Stimulated activated CD8-positive, alpha-beta memory T cell treated with anti-CD3 and anti-CD28 coated beads, Interleukin-7, amount 100 ng/mL, for 48 hours (primary cell): ENCODE measurements at regions not wholly inside any gene's neighbourhood (a gene's known extent, or its start where the extent isn't known, plus 50 kb on each side); places are given as distances from the start of the nearest gene placed in this dataset.

ENCODE experiments used
- DNase-seq, 2 donors: peaks; one replicate each; pipeline ENCODE4 v3.0.0-alpha.2; 2020; ENCODE audit warnings: low read depth in 1 of 2; ENCODE audit errors: extremely low read depth in 1 of 2

DNA sequence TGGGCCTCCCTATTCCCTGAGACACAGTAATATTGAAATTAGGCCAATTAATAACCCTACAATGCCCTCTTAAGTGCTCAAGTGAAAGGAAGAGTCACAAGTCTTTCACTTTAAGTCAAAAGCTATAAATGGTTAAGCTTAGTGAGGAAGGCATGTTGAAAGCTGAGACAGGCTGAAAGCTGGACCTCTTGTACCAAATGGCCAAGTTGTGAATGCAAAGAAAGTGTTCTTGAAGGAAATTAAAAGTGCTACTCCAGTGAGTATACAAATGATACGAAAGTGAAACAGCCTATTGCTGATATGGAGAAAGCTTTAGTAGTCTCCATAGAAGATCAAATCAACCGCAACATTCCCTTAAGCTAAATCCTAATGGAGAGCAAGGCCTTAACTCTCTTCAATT is 140.8 kb downstream of the PTCSC3 start:
- no peak for DNase-seq

DNA sequence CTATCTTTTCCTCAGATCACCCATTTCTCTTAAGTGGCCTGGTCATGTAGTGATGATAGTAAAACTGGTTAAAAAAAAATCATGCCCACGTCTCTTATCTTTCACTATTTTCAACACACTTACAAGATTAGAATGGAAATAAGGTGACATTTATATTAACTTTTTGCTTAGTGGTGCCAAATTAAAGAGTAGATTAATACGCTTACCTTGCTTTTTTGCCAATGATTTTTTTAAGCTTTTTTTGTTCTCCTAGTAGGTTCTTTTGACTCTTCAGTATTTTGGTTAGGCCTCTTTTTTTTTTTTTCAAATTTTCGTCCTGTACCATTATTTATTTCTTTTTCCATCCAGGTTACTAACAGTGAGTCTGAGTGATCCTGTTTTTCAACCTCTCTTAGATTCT is 147.9 kb downstream of the PTCSC3 start:
- DNase-seq = no peak

DNA sequence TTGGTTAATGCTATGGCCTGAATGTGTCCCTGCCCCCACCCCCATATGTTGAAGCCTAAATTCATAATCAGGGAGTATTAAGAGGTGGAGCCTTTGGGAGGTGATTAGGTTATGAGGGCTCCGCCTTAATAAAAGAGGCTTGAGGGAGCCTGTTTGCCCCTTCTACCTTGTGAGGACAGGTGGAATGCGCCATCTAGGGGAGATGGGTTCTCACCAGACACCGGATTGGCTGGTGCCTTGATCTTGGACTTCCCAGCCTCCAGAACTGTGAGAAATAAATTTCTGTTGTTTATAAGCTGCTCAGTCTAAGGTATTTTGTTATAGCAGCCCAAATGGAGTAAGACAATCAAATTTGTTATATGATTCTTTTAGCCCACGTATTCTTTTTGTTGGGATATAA is 148.3 kb downstream of the PTCSC3 start:
- DNase-seq = peak in 1 of 2 donors; percentile 2

DNA sequence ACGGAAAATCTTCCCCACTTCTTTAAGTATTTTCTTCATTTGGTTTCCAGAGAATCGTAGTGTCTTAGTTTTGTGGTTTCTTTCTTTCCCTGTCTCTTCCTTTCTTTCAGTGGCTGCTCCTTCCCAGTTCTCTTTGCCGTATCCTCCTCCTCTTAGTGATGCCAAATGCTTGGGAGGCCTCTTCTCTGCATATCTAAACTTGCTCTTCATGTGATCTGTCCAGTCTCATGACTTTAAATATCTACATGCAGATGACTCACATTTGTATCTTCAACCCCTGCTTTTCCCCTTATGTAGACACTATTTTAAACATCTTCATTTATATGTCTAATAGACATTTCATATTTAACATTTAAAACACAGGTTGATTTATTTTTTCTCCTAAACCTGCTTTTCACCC is 149.2 kb downstream of the PTCSC3 start:
- DNase-seq = no peak

DNA sequence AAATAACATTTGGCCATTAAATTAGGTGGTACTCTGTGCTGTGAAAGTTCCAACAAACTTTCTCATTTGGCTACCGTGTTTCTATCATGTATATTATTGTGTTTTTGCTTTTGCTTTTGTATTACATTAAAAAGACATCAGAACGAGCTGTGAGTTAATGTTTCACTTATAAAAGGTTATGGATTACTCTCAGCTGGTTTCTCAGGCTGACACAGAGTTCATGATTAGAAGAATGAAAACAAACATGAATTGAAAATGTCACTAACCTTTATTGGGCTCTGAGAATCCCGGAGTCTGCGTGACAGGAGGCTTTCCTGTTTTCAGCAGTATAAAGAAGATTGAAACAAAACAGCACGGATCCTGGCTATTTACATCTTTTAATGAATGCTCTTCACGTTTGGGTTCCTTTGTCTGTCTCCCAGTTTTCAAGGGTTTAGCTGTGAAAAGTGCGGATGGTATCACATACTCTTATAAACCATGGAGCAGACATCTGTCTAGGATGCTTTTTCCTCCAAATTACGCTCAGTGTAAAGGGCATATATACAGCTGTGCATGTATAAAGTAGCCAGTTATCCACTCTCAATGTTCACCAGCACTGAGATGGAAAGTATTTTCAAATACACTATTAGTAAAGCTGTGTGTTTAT is 153.6 kb downstream of the PTCSC3 start:
- no peak for DNase-seq

DNA sequence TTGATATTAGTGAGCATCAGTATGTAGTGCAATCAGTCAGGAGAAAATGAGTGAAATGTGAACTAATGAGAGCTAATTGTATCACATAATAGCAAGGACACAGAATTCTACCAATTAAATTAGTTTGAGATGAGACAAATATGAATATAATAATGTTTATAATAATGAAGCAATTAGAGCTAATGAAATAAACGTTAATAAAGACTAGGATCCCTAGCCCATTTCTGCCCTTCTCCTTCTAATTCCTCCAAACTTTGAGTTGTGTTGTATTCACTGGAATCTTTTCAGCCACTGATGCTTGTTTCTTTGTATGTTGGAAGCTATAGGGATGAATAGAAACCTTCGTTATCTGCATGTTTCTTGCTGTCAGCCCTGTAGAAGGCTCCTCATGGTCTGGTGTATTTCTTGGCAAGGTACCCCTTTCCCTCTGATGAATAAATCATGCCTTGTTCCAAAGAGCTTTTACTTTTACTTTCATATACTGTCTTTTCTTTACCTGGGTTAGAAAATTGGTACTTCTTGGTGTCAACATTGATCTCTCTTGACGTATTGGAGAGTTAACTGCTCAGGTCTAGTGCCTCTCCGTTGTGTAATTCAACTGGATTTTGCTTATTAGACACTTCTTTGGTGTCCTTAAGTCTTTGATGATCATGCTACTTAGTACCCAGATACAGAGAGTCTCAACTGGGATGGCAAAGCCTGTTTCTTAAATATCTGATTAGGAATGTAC is 154.8 kb downstream of the PTCSC3 start:
- no peak for DNase-seq

DNA sequence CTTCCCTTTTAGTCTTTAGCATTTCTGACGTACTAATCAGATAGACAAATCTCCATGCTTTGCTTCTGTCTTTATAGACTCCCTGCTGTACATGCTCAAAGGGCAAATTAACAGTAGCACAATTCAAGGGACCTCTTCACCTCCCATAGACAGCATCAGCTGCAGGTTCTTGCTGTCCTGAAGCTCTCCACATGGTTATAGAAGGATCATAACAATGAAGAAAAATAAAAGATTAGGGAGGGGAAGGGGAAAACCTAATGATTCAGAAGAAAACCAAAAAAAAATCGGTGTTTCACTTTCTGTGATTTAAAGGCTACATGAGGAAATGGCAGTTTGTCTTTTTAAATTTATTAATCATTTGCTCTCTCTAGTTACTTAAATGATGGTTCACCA is 155.5 kb downstream of the PTCSC3 start:
- no peak for DNase-seq

DNA sequence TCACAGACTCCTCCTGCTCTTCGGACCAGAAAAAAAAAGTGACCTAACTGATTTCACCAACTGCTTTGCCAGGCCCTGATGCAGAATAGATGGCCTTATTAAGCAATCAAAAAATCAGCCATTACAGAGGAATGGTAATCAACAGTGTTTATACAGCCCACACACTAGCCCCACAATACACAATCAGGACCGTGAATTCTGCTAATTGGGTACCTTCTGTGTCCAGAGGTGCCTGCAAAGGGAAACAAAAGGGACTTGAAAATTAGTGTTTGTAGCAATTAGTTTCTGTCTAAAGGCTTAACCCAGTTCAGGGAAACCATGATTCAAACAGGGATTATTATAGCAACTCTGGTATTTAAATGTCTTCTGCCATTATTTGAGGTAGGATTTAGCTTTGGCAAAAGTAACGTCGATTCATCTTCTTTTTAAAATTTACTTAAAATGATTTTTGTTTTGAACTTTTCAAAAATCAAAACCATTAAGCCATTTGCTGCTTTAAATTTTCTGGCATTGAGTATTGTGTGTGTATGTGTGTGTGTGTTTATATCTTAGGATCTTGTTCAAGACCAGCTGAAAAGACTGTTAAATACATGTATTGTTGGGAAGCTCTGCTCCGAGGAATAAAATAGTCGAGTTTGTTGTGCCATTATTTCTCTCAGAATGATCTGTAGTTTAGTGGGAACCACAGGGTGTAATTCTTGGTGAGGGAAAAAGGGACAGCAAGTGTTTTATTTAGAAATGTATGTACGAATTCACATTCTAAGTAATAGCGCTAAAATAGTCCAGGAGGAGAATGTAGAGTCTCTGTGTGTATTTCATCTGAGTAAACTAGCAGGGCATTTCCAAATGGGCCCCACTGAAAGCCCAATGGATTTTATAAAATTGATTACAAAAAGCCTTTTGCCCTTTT is 156.1 kb downstream of the PTCSC3 start:
- no peak for DNase-seq

DNA sequence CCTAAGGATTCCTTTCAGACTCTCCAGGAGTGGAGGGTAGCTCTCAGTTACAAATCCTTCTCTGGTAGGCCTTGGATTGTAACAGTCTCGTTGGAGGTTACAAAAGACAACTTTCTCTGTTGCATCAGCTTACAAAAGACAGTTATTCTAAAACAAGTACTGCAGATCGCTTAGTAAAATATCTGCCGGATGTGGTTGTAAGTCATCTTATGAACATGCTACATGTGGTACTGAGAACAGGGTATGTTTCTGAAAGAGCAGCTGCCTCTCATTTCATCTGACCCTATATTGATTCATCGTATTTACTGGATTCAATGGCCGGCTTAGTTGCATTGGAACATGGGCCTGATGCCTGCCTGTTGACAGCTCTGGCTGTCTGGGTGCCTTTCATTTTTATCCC is 157.4 kb downstream of the PTCSC3 start:
- DNase-seq = no peak

DNA sequence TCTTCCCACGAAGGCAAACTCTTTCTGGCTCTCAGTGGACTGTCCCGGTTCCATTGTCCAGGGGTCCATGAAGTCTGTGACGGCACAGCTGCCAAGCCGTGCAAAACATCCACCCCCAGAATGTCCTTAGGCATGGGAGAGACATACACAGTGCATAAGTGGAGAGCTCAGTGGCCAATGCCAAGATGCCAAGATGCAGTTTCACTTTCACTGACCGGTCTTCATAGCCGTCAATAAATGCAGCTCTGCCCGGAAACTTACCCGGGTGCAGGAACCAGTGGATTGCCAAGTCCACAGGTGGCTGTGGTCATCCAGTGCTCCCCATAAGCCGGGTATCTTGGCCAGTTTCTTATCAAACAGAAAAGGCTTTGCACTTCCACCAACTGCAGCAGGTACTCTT is 162.3 kb downstream of the PTCSC3 start:
- DNase-seq = no peak

DNA sequence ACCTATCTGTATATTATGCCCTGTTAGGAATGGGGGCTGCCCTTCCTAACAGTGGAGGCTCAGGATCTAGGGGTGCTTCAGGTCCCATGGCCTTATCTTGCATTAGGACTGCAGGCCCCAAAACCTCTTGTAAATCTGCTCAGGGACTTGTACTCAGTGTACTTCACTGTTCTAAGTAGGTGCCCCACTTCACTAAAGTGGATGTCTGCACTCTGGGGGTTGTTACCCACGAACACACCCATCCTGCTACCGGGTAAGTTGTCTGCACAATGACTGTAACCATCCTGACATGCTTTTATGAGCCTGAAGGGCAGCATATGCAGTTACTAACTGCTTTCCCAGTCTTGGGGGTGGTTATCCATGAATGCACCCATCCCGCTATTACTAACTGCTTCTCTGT is 163.0 kb downstream of the PTCSC3 start:
- DNase-seq = no peak

DNA sequence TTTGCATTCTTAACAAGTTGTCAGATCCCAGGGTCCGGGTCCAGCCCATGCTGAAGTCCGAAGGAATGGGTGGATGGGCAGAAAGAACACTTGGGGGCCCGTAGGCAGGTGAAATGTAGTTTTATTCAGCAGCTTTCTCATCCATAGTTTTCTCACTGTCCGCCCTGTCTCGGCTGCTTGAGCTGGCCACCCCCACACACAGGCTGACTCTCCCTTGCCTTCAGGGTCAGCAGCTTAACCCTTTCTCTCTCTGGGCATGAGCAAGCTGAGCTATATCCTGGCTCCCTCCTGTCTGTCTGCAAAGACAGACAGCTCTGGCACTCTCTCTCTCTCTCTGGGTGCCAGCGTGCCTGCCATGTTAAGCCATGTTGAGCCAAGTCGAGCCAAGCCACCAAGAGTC is 163.9 kb downstream of the PTCSC3 start:
- no peak for DNase-seq

DNA sequence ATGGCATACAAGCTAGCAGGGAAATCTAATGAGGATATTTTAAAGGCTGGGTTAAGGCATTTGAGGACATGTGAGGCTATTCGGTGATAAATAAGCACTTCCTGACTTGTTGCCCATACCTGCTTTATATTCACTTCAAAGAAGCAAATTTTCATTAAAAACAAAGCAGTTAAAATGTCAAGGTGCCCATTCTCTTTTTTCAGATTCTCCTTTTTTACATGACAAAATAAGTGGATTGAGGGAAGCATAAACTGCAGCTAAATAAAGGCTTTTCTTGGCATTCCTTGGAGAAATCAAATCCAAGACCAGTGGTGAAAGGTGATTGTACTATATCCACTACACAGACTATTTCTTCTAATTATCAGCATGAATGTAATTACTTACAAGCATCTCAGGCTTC is 166.9 kb downstream of the PTCSC3 start:
- no peak for DNase-seq

DNA sequence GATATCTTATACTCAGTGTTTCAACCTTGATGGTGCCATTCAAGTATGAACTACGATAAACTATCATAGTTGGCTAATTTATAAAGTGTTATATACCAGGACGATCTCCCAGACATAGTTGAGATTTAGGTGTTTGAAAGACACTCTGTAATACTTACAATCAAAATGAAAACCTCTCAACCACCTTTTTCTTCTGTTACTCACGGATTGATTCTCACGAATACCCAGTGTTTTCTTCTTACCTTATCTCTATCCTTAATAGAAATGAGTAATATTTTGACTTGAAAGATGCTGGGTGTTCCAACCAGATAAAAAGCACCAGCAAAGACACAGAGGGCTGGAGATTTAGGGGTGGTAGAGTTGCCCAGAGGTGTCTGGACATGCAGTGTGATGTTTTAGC is 169.9 kb downstream of the PTCSC3 start:
- no peak for DNase-seq

DNA sequence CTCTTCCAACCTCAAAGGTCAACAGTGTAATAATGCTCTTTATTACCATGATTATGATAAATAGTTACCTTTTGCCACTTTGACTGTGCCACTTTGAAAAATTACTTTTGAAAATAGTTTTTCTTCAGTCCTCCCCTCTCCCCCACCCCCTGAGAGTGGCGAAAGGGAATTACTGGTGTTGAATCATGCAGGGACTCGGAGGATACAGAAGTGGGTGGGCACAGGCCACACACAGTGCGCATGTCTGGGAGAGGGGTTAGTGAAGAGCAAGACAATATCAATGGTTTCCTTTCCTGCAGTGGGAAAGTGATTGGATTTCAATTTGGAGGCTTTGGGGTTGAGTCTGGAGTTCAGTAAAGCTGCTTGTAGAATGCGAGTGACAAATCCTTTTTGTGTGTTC is 170.9 kb downstream of the PTCSC3 start:
- no peak for DNase-seq

DNA sequence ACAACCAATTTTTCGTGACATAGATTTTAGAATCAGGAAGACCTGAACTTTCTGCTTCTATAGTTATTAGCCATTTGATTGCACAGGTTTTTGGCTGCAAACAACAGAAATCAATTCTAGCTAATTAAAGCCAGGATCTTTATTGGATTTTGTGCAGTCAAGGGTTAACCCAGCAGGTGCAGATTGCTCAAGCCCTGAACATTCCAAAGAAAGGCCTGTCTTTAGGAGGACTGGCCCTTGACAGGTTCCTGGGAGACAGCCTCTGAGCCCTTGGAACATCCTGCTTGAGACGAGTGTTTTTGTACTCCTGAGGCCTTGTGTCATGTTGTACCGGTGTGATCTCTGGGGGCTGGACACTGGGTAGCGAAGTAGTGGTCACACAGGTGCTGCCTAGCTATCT is 174.6 kb downstream of the PTCSC3 start:
- no peak for DNase-seq

DNA sequence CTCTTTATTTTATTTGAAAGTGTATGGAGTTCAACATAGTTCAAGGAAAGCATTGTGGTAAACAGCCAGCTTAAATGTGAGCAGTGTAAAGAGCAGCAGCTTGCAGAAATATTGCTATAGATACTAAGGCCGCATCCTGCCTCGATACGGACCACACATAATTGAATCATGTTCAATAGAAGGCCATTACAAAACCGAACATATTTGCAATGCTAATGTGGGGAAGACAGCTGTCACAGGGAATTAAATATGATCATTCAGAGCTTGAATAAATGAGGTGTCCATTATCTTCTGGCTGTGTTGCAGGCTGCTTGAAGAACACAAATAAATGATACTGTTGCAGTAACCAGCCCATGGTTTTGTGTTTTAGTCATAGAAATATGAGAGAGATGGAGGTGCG is 173.2 kb downstream of the BRMS1L start:
- DNase-seq = no peak

DNA sequence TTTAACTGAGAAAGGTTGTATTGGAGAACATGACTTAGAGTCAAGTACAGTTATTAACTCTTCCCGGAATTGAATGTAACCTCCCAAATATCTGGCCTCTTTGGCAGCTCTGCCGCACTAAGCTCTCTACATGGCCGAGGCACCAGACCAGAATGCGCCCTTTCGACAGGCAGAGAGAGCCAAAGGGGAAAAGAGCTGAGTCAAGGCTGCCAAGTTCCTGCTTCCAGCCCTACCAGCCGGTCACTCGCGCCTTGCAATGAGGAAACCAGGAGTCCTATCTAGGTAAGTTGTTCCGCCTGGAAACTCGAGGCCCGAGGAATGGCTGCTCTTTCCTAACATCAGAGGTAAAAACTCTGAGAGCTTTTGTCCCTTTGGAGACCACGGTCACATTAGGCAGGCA is 172.2 kb downstream of the BRMS1L start:
- DNase-seq = no peak

DNA sequence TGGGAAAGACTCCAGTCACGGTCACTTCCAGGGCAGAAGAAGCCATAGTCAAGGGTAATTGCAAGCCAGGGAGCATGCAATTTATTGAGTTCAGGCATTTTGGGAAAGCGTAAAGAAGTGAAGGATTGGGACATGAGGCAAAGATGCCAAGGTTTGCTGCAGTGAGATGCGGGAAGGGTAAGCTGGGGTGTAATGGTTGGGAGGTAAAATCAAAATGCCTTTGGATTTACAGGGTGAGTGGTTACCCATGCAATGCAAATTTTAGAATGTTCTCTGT is 167.5 kb downstream of the BRMS1L start:
- DNase-seq = no peak

DNA sequence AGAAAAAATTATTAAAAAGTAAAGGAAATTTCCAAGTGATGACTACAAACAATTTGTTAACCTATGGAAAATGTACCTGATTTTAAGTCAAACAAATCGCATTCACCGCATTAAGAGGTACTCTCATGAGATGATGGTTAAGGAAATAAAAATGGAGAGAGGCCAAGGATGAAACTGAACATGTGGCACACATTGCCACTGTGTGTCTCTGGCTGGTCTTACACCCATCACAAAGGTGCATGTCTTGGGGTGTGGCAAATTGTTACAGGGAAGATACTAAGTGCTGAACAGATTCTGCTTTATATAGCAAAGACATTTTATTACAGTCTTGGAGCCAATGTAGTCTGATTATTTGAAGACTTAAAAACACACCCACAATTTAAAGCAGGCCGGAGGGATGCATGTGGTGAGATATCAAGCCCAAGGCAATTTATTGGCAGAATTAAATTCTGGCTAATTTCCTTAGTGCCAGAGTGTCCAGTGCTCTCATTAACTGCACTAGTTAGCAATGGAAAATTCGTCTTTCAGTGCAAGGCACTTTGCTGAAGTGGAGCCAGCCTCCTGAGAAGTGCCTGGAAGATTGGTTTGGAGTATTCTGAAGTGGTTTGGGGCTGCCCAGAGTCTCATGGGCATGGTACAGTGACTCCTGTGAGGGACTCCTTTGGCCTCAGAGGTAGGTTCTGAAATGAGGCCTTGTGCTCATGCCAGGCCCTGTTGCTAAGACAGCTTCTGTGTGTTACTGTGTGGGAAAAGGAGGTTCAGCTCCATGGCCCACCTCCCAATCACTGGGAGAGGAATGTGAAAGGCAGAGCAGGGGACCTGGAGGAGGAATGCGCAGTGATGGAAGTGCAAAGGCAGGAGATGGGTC is 166.9 kb downstream of the BRMS1L start:
- DNase-seq = no peak

DNA sequence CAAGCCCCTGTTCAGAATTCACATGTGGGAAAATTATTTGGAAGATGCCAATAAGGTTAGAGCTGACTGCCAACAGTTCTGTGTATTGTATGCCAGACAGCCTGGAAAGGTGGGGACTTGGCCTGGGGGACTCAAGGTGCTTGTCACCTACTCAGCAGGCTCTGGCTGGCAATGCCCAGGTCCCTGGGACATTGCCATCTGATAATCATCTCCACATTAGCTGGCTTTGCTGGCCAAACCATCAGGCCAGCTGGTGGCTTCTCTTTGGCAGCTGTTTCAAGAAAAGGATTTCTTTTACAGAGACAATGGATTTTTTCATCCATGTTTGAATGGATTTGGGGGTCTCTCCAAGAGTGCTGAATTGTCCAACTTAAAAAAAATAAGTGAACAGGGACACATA is 165.2 kb downstream of the BRMS1L start:
- no peak for DNase-seq
